ENCODE measurements at regions not wholly inside any gene's neighbourhood (a gene's known extent, or its start where the extent isn't known, plus 50 kb on each side); places are given as distances from the start of the nearest gene placed in this dataset.

DNA sequence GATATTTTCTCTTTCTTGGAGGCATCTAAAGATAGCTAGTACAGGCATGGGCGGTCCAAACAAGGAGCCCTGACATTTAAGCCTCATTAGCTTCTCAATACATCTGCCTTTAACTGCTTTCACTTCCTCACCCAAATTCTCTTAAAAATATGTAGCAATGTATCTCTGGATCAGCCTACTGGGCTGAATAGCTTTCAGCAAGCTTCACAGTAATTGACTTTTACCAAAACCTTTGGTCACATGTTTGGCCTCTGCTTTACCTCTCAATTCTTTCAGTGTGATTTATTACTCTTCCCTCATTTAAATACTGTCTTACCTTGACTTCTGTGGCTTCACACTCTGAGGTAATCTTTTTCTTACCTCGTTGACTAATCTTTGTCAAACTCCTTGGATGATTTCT lies 1618.1 kb downstream of the GRIK2 start:
- no peak overlapping the region for H3K4me3 Mint-ChIP-seq
- H3K27me3 Mint-ChIP-seq = no peaks in the 10 kb centered on the region
- no peak for ATAC-seq

DNA sequence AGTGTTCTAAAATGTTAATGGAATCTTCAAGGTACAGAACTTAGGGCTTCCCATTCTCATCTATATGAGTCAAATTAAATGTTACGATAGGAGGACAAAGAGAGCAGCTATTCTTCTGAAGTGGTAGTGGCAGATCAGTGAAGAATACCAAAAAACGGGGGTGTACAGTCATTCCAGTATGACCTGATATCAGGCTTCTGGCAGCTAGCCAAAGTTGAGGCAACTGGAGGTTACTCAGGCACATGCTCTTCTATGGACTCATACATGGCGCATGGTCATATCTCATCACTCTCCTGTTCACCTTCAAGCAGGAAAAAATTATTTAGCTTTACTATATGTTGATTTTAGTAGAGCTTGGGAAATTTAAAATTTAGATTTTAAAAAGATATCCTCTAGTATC lies 1608.8 kb downstream of the GRIK2 start:
- no peaks in the 10 kb centered on the region for H3K4me1 Mint-ChIP-seq (ENCODE audit: low read depth in 2 of 2)
- H3K27me3 Mint-ChIP-seq = no peaks in the 10 kb centered on the region
- ATAC-seq (no peak), DNase-seq (ENCODE audit: low spot score) (no peak)
- H3K27ac Mint-ChIP-seq = no peak overlapping the region
- H3K9me3 Mint-ChIP-seq = peaks cover 22% of the 10 kb centered on the region
- H3K4me3 Mint-ChIP-seq = no peak overlapping the region
- peaks cover 13% of the 10 kb centered on the region for H3K36me3 Mint-ChIP-seq

More for the DNA sequence above, 1618.1 kb downstream of the GRIK2 start:
- peaks cover 12% of the 10 kb centered on the region for H3K9me3 Mint-ChIP-seq
- H3K4me1 Mint-ChIP-seq (ENCODE audit: low read depth in 2 of 2) = no peaks in the 10 kb centered on the region
- peaks cover 4% of the 10 kb centered on the region for H3K36me3 Mint-ChIP-seq
- H3K27ac Mint-ChIP-seq = no peak overlapping the region
- no peak for DNase-seq (ENCODE audit: low spot score)

DNA sequence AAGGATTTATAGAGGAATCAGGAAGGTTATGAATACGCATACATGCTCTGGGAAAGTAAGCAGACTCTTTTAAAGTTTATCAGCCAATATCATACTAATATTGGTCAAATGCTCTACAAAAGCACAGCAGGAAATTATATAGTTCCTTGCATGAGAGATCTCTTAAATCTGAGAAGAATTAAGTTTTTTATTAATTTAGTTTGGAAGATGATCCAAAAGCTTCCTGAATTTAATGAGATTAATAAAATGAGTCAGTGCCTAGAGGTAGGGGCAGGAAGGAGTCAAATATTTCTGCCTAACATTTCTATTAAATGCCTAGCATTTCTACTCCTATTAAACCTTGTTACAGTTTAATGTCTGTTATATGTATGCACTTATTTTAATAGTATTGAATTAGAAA lies 1608.2 kb downstream of the GRIK2 start:
- ATAC-seq (no peak), DNase-seq (ENCODE audit: low spot score) (no peak)
- H3K9me3 Mint-ChIP-seq = peaks cover 22% of the 10 kb centered on the region
- H3K36me3 Mint-ChIP-seq = peaks cover 13% of the 10 kb centered on the region
- no peak overlapping the region for H3K4me3 Mint-ChIP-seq
- no peaks in the 10 kb centered on the region for H3K4me1 Mint-ChIP-seq (ENCODE audit: low read depth in 2 of 2)
- no peaks in the 10 kb centered on the region for H3K27me3 Mint-ChIP-seq
- no peak overlapping the region for H3K27ac Mint-ChIP-seq

DNA sequence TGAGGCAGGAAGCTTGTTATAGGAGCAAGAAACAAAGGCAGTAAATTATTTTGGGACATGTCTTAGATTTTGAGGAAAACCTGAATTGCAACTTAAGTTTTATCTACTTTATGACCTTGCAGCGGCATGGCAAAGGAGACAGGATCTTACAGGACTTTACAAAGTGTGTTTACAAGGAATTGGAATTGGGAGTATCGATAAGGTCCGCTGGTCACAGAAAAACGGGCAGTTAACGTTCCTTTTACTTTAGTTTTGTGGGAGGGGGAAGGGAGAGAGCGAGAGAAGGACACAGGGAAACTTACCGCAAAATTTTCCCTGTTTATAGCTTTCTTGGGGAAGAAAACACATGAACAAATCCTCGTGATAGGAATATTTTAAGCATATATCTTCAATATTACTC lies 1607.2 kb downstream of the GRIK2 start:
- Mint-ChIP-seq H3K9me3 (peaks cover 19% of the 10 kb centered on the region), H3K27me3 (no peaks in the 10 kb centered on the region), H3K27ac (no peak overlapping the region), H3K4me1 (ENCODE audit: low read depth in 2 of 2) (no peaks in the 10 kb centered on the region), H3K4me3 (no peak overlapping the region), H3K36me3 (peaks cover 8% of the 10 kb centered on the region)
- no peak for DNase-seq (ENCODE audit: low spot score)
- no peak for ATAC-seq

DNA sequence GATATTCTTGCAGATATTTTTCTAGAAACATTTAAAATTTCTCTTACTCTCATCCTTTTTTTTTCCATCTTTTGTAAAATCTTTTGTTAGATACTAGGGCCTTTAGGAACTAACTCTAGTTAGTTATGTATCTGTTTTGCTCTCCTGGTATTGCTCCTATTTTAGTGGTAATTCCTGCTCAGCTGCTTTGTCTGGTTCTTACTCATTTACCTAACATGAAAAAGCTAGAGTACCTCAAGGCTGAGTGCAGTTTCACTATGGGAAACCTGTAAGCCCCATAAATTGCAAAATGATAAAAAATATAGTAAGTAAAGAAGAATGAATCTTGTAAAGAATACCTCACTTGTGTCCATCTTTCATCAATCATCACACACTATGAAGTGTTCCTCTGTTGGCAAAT lies 1602.0 kb downstream of the GRIK2 start:
- H3K36me3 Mint-ChIP-seq = peaks cover 2% of the 10 kb centered on the region
- DNase-seq (ENCODE audit: low spot score) (no peak), ATAC-seq (no peak)
- no peak overlapping the region for H3K27ac Mint-ChIP-seq
- H3K4me1 Mint-ChIP-seq (ENCODE audit: low read depth in 2 of 2) = no peaks in the 10 kb centered on the region
- H3K9me3 Mint-ChIP-seq = peaks cover 15% of the 10 kb centered on the region
- H3K4me3 Mint-ChIP-seq = no peak overlapping the region
- H3K27me3 Mint-ChIP-seq = no peaks in the 10 kb centered on the region

DNA sequence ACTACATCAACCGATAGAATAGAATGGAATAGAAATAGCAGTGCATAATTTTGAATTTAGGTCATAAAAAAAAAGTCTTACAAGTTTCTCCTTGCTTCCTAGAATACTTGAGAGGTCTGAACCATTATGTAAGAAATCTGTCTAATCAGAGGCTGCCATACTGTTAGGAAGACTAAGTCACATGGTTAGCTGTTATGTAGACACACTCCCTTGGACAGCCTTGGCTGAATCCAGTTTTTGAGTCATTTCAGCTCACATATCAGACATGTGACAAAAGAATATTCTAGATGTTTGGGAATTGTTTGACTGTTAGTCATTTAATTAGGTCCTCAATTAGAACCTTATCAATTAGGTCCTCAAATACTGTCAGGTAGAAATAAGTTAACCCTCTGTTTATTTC lies 1601.4 kb downstream of the GRIK2 start:
- no peaks in the 10 kb centered on the region for H3K36me3 Mint-ChIP-seq
- no peak overlapping the region for H3K27ac Mint-ChIP-seq
- ATAC-seq = no peak

DNA sequence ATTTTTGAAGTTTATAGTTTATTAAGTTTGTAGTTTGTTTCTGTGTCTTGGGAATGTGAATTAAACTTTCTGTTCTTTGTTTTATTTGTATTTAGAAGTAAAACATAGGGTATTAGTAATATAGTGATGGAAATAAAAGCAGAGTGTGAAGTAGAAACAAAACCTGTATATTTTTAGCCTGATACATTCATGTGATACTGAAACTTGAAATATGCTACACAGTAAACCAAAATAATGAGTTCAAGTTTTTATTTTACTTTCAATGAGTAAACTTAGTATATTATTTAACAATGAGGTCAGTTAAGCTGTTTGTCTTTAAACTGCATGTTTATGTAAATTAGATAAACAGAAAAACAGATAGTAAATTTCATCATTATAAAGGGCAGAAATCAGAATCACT lies 1592.6 kb downstream of the GRIK2 start:
- no peak overlapping the region for H3K27ac Mint-ChIP-seq
- DNase-seq (ENCODE audit: low spot score) (no peak), ATAC-seq (no peak)
- no peaks in the 10 kb centered on the region for H3K4me1 Mint-ChIP-seq (ENCODE audit: low read depth in 2 of 2)
- no peaks in the 10 kb centered on the region for H3K27me3 Mint-ChIP-seq
- no peaks in the 10 kb centered on the region for H3K36me3 Mint-ChIP-seq
- H3K9me3 Mint-ChIP-seq = peaks cover 6% of the 10 kb centered on the region
- H3K4me3 Mint-ChIP-seq = no peak overlapping the region

More for the DNA sequence above, 1601.4 kb downstream of the GRIK2 start:
- H3K27me3 Mint-ChIP-seq = no peaks in the 10 kb centered on the region
- no peak for DNase-seq (ENCODE audit: low spot score)
- no peaks in the 10 kb centered on the region for H3K4me1 Mint-ChIP-seq (ENCODE audit: low read depth in 2 of 2)
- H3K9me3 Mint-ChIP-seq = peaks cover 13% of the 10 kb centered on the region
- no peak overlapping the region for H3K4me3 Mint-ChIP-seq

DNA sequence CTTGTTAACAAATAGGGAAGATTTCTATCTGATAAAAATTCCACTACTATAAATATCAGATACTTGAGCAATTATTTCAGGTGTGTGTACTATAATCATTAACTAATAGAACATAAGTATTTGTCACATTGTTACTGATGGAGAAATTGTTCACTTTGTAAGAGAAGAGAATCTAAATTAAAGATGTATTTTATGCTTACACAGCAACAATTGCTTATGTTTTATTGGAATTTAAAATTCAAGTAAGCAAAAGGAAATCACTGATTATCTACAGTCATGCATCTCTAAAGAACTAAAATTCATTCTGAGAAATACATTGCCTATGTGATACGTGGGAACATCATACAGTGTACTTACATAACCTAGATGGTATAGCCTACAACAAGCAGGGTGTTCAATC lies 1590.8 kb downstream of the GRIK2 start:
- DNase-seq (ENCODE audit: low spot score) (no peak), ATAC-seq (no peak)
- Mint-ChIP-seq H3K27ac (no peak overlapping the region), H3K27me3 (no peaks in the 10 kb centered on the region), H3K4me1 (ENCODE audit: low read depth in 2 of 2) (no peaks in the 10 kb centered on the region), H3K36me3 (no peaks in the 10 kb centered on the region), H3K9me3 (peaks cover 10% of the 10 kb centered on the region), H3K4me3 (no peak overlapping the region)

DNA sequence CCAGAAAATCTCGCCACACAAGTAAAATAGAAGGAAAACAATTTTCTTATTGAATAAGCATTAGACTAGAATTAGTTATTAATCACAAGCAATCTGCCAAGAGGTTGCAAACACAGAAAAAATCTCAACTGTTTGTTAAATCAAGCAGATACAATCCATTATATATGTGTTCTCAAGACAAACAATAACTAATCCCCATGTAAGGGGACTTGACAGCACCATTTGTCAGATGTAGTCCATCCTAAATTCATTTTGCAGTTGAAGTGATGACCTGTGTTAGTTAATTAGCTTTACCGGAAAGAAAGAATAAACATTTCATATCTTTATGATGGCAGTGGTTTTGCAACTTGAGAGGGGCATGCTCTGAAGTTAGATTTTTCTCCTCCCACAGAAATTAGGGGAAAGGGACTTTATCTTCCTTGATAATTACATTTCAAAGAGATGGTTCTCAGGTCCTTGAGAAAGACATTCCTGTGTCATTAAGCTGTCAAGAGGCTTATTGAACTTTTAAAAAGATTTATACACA lies 1588.0 kb downstream of the GRIK2 start:
- peaks cover under 1% of the 10 kb centered on the region for H3K36me3 Mint-ChIP-seq

DNA sequence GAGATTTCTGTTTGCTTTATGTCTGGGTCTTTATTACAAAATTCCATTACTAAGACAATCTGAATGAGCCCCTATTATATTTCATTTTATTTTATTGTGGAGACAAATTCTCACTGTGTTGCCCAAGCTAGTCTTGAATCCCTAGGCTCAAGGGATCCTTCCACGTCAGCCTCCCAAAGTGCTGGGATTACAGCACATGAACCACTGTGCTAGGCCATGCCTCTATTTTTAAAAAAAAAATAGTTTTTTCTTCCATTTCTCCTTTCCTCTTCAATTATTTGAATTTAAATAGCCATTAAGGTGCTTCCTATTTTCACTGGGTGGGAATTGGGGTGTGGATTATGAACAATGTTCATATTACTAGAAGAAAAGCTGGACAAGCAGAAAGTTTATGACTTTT lies 1587.4 kb downstream of the GRIK2 start:
- H3K27ac Mint-ChIP-seq = no peak overlapping the region
- DNase-seq (ENCODE audit: low spot score) = no peak
- no peaks in the 10 kb centered on the region for H3K27me3 Mint-ChIP-seq
- H3K4me3 Mint-ChIP-seq = no peak overlapping the region
- no peak for ATAC-seq
- H3K36me3 Mint-ChIP-seq = peaks cover 5% of the 10 kb centered on the region
- no peaks in the 10 kb centered on the region for H3K4me1 Mint-ChIP-seq (ENCODE audit: low read depth in 2 of 2)
- H3K9me3 Mint-ChIP-seq = peaks cover 24% of the 10 kb centered on the region

More for the DNA sequence above, 1588.0 kb downstream of the GRIK2 start:
- ATAC-seq (no peak), DNase-seq (ENCODE audit: low spot score) (no peak)
- no peak overlapping the region for H3K4me3 Mint-ChIP-seq
- H3K9me3 Mint-ChIP-seq = peaks cover 19% of the 10 kb centered on the region
- no peak overlapping the region for H3K27ac Mint-ChIP-seq
- H3K4me1 Mint-ChIP-seq (ENCODE audit: low read depth in 2 of 2) = no peaks in the 10 kb centered on the region
- H3K27me3 Mint-ChIP-seq = no peaks in the 10 kb centered on the region

DNA sequence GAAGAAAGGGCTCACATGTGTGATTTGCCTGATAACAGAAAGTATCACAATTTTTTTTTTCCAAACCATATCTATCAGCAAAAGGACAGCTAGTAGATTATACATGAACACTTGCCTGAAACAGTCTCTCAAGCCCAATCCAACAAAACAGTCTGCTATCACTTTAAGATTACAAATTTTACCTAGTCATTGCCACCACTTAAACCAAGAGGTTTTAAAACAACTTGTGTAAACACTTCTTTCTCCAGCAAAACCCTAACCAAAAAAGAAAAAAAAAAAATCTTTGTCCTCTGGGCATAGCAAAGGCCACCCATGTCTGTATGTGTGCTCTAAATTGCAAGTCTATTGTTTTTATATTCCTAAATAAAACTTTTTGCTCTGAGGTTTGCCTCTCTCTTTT lies 1568.4 kb downstream of the GRIK2 start:
- no peak for ATAC-seq
- Mint-ChIP-seq H3K27me3 (no peaks in the 10 kb centered on the region), H3K4me1 (ENCODE audit: low read depth in 2 of 2) (no peaks in the 10 kb centered on the region)

DNA sequence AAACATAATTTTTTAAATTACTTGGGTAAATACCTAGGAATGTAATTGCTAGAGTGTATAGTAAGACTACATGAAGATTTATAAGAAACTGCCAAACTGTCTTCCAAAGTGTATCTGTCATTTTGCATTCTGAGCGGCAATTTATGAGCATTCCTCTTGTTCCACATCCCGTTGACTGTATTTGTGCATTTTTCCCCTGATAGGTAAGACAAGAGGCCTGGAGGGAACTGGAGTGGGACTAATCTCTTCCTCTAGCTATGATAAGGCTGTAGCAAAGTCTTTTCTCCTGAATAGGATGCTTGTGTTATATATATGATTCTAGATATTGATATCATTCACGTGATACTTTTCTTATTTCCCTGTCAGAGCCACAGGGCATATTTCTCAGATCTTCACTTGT lies 1557.5 kb downstream of the GRIK2 start:
- Mint-ChIP-seq H3K4me1 (ENCODE audit: low read depth in 2 of 2) (no peaks in the 10 kb centered on the region), H3K9me3 (peaks cover 12% of the 10 kb centered on the region), H3K27ac (no peak overlapping the region), H3K36me3 (no peaks in the 10 kb centered on the region), H3K4me3 (no peak overlapping the region), H3K27me3 (no peaks in the 10 kb centered on the region)
- DNase-seq (ENCODE audit: low spot score) (no peak), ATAC-seq (no peak)

More for the DNA sequence above, 1568.4 kb downstream of the GRIK2 start:
- H3K36me3 Mint-ChIP-seq = no peaks in the 10 kb centered on the region
- DNase-seq (ENCODE audit: low spot score) = no peak
- peaks cover 7% of the 10 kb centered on the region for H3K9me3 Mint-ChIP-seq
- no peak overlapping the region for H3K4me3 Mint-ChIP-seq
- H3K27ac Mint-ChIP-seq = no peak overlapping the region

DNA sequence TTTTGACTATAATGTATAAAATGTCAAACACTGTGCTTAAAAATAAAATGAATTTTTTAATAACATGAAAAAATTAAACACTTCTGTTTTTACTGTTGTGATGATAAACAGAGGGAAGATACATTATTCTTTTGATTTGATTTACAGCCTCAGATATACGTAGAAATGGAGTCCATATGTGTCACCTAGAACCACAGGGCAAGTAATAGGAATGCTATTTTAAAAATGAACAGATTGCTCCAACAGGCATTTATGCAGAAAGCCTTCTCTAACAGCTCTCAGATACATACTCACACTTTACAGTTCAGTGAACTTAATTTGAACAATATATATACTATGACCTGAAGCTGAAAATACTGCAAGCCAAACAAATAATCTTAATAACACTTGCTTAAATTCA lies 1551.0 kb downstream of the GRIK2 start:
- Mint-ChIP-seq H3K4me1 (ENCODE audit: low read depth in 2 of 2) (no peaks in the 10 kb centered on the region), H3K9me3 (peaks cover 13% of the 10 kb centered on the region), H3K4me3 (no peak overlapping the region), H3K27me3 (no peaks in the 10 kb centered on the region), H3K27ac (no peak overlapping the region), H3K36me3 (no peaks in the 10 kb centered on the region)
- ATAC-seq = no peak
- no peak for DNase-seq (ENCODE audit: low spot score)

DNA sequence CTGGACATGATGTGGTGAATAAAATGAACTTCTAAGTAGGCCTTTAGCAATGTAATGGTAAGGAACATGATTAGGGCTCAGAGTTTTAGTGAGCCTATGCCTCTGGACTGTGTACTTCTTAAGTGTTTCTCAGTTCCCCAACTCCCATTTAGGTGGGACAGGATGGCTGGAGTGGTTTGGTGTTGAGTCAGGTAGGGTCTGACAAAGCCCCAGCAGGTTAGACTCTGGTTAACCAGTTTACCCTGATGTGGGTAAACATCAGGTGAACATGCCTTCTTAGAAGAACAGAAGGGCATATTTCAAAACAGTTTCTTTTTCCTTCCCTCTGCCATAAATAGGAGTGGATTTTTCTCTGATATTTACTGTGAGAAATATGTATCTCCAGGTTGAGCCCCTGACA lies 1548.7 kb downstream of the GRIK2 start:
- Mint-ChIP-seq H3K4me3 (no peak overlapping the region), H3K9me3 (peaks cover 8% of the 10 kb centered on the region), H3K4me1 (ENCODE audit: low read depth in 2 of 2) (no peaks in the 10 kb centered on the region), H3K27me3 (no peaks in the 10 kb centered on the region), H3K36me3 (no peaks in the 10 kb centered on the region), H3K27ac (no peak overlapping the region)
- no peak for DNase-seq (ENCODE audit: low spot score)
- ATAC-seq = no peak

DNA sequence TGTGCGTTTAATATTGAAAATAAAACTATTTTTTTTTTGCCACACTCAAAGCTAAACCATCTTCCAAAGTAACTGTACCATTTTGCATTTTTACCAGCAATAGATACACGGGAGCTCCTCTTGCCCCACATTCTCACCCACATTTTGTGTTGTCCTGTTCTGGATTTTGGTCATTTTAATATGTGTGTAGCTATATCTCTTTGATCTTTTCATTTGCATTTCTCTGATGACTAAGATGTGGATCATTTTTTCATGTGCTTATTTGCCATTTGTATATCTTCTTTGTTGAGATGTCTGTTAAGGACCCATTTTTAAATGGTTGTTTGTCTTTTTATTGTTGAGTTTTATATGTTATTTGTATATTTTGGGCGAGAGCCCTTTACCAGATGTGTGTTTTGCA lies 1543.5 kb downstream of the GRIK2 start:
- Mint-ChIP-seq H3K4me1 (ENCODE audit: low read depth in 2 of 2) (no peaks in the 10 kb centered on the region), H3K27me3 (no peaks in the 10 kb centered on the region), H3K36me3 (no peaks in the 10 kb centered on the region), H3K27ac (no peak overlapping the region), H3K4me3 (no peak overlapping the region), H3K9me3 (peaks cover 9% of the 10 kb centered on the region)
- DNase-seq (ENCODE audit: low spot score) (no peak), ATAC-seq (no peak)

Measured in natural killer cell treated with Interleukin-12 subunit alpha and Interleukin-12 subunit beta and Interleukin-15 and Interleukin-18, amount 100 ng/mL, for 72 hours (primary cell).